Natural killer cell (primary cell): ENCODE measurements at regions not wholly inside any gene's neighbourhood (a gene's known extent, or its start where the extent isn't known, plus 50 kb on each side); places are given as distances from the start of the nearest gene placed in this dataset.

Source experiments
- ATAC-seq, 3 donors: fragments of 150-1000 bp in 2 of 3; fragments of 200-7000 bp in 1 of 3; cut with Tn5 transposase; 1 replicate in 1 of 3; 2 replicates in 2 of 3; pipeline ENCODE4 v1.10.0; 2021; ENCODE audit warnings: mild to moderate bottlenecking in 2 of 3, moderate library complexity in 2 of 3
- DNase-seq, 2 donors: peaks; one replicate each; pipeline versions ENCODE4 v3.0.0 to v3.0.0-alpha.2; 2013 to 2021; ENCODE audit warnings: mixed read lengths in 1 of 2
- H3K27ac ChIP-seq: one replicate; pipeline ENCODE4 v1.5.1; 2013; ENCODE audit warnings: mild to moderate bottlenecking, low read length
- H3K27me3 ChIP-seq: one replicate; pipeline ENCODE4 v1.6.1; 2013; ENCODE audit warnings: low read length; ENCODE audit not compliant: control insufficient read depth, insufficient read depth
- H3K36me3 ChIP-seq: one replicate; pipeline ENCODE4 v1.6.1; 2013; ENCODE audit warnings: low read length; ENCODE audit not compliant: control insufficient read depth, insufficient read depth
- H3K4me1 ChIP-seq: one replicate; pipeline ENCODE4 v1.6.1; 2013; ENCODE audit warnings: low read length; ENCODE audit not compliant: control insufficient read depth, insufficient read depth
- H3K4me3 ChIP-seq: one replicate; pipeline ENCODE4 v1.5.1; 2013; ENCODE audit warnings: low read length
- H3K9me3 ChIP-seq: one replicate; pipeline ENCODE4 v1.6.1; 2013; ENCODE audit warnings: low read length; ENCODE audit not compliant: control insufficient read depth, insufficient read depth
- H3K27ac Mint-ChIP-seq, 2 donors: one replicate each; pipeline ENCODE4 v1.8.0; 2022; ENCODE audit warnings: mild to moderate bottlenecking in 2 of 2, mixed read lengths in 2 of 2, moderate library complexity in 1 of 2
- H3K27me3 Mint-ChIP-seq, 2 donors: one replicate each; pipeline ENCODE4 v1.8.0; 2022; ENCODE audit warnings: low read depth in 2 of 2, mixed read lengths in 2 of 2
- H3K36me3 Mint-ChIP-seq: one replicate; pipeline ENCODE4 v1.8.0; 2022; ENCODE audit warnings: mixed read lengths
- H3K4me1 Mint-ChIP-seq, 2 donors: one replicate each; pipeline ENCODE4 v1.8.0; 2022; ENCODE audit warnings: mixed read lengths in 2 of 2
- H3K4me3 Mint-ChIP-seq: one replicate; pipeline ENCODE4 v1.8.0; 2022; ENCODE audit warnings: mild to moderate bottlenecking, moderate library complexity, mixed read lengths
- H3K9me3 Mint-ChIP-seq, 2 donors: one replicate each; pipeline ENCODE4 v1.8.0; 2022; ENCODE audit warnings: mixed read lengths in 2 of 2
- CTCF ChIP-seq: fragments of 200-600 bp; IDR thresholded peaks from one replicate; pipeline ENCODE4 v1.8.0; 2022; ENCODE audit warnings: antibody characterized with exemption
- WGBS: methylation state at CpG from one replicate; pipeline ENCODE4 v1.1.7; 2013; ENCODE audit warnings: missing lambda C conversion rate; ENCODE audit not compliant: insufficient coverage; 5-methylcytosine and 5-hydroxymethylcytosine counted together
- intact Hi-C: fragments of 100-400 bp; cut with micrococcal nuclease; formaldehyde crosslinking; loops from one replicate; pipeline ENCODE4 v1.14.2; 2022

DNA sequence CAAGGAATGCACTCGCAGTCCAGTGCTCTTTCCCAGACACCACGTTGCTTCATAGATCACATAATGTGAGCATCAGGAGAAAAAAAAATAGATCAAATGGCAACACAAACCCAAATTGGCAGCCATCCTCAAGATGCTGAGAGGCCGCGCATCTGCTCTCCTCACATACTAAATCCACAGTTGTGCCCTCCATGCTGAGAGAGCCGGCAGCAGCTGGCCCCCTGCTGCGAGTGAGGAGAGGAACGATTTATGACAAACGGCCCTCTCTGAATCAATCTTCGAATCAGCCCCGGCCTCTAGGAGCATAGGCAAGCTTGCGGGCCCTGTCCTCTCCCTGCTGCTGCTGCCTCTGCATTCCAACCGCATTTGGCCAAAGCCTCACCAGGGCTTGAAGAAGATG lies 159.9 kb upstream of the TENM4 start:
- Mint-ChIP-seq H3K27me3 (no peaks in the 10 kb centered on the region), H3K36me3 (no peaks in the 10 kb centered on the region), H3K4me3 (no peak overlapping the region), H3K4me1 (no peaks in the 10 kb centered on the region), H3K9me3 (peaks cover 14% of the 10 kb centered on the region in 2 donors), H3K27ac (no peak overlapping the region)
- Histone ChIP-seq H3K27me3 (no peaks in the 10 kb centered on the region), H3K9me3 (no peaks in the 10 kb centered on the region), H3K4me3 (no peak overlapping the region), H3K4me1 (no peaks in the 10 kb centered on the region), H3K27ac (no peak overlapping the region), H3K36me3 (no peaks in the 10 kb centered on the region)
- WGBS = 79% methylated on average over 12 of the region's 12 CpGs
- intact Hi-C loops = no loop called here
- ATAC-seq = no peak
- DNase-seq = no peak
- no peak for TF ChIP-seq CTCF

- H3K27ac ChIP-seq = no peak overlapping the region
- H3K4me3 Mint-ChIP-seq = no peak overlapping the region
- H3K36me3 ChIP-seq = no peaks in the 10 kb centered on the region
- intact Hi-C loops = no loop called here
- no peak for ATAC-seq
- no peak overlapping the region for H3K27ac Mint-ChIP-seq
- peaks cover 3% of the 10 kb centered on the region for H3K9me3 ChIP-seq
- H3K4me3 ChIP-seq = no peak overlapping the region
- no peaks in the 10 kb centered on the region for H3K4me1 ChIP-seq
- no peak for TF ChIP-seq CTCF
- H3K36me3 Mint-ChIP-seq = peaks cover 5% of the 10 kb centered on the region
- DNase-seq = no peak
- H3K9me3 Mint-ChIP-seq = peaks cover 11 to 15% of the 10 kb centered on the region in 2 donors
- H3K27me3 Mint-ChIP-seq = no peaks in the 10 kb centered on the region
- 47% methylated on average over 4 of the region's 4 CpGs for WGBS
- no peaks in the 10 kb centered on the region for H3K27me3 ChIP-seq
- no peaks in the 10 kb centered on the region for H3K4me1 Mint-ChIP-seq
Observed at GRCh38 chr11:79594834-79595233, 154.0 kb upstream of the TENM4 start.

DNA sequence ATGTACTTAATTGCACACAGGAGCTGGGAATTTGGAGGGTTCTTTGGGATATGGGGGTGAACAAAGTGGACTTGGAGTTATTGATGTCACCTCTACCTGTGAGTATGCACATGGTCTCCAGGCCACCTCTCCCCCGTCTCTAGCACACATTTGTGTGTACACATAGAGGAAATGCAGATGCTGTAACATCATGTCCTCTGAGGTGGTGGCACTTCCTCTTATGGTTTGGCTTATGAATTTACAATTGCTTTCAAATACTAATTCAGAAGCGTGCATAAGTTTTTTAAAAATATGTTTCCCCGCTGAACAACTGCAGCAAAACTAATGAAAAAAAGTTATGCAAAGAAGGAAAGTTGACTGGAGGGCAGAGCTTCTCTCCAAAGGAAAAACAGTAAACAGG lies 152.0 kb upstream of the TENM4 start:
- 40% methylated on average over 3 of the region's 3 CpGs for WGBS
- peaks cover 5% of the 10 kb centered on the region for H3K36me3 Mint-ChIP-seq
- no peaks in the 10 kb centered on the region for H3K27me3 ChIP-seq

More for the DNA sequence above, 152.0 kb upstream of the TENM4 start:
- H3K9me3 Mint-ChIP-seq = peaks cover 8 to 18% of the 10 kb centered on the region in 2 donors
- no peak overlapping the region for H3K27ac Mint-ChIP-seq
- no peaks in the 10 kb centered on the region for H3K27me3 Mint-ChIP-seq
- intact Hi-C loops = no loop called here
- DNase-seq (no peak), ATAC-seq (no peak)
- Histone ChIP-seq H3K4me3 (no peak overlapping the region), H3K4me1 (no peaks in the 10 kb centered on the region), H3K36me3 (no peaks in the 10 kb centered on the region), H3K9me3 (peaks cover 3% of the 10 kb centered on the region), H3K27ac (no peak overlapping the region)
- no peaks in the 10 kb centered on the region for H3K4me1 Mint-ChIP-seq
- no peak for TF ChIP-seq CTCF
- H3K4me3 Mint-ChIP-seq = no peak overlapping the region
